Liver (tissue), 8 donors: ENCODE measurements at regions not wholly inside any gene's neighbourhood (a gene's known extent, or its start where the extent isn't known, plus 50 kb on each side); places are given as distances from the start of the nearest gene placed in this dataset.

Experiments used
- DNase-seq: peaks from one replicate; pipeline ENCODE4 v3.0.0-alpha.2; 2017; ENCODE audit warnings: low spot score
- H3K27ac ChIP-seq, 2 donors: one replicate each; pipeline ENCODE4 v1.7.0; 2013; ENCODE audit warnings: inconsistent platforms in 2 of 2, low read length in 2 of 2, control low read depth in 1 of 2, low read depth in 1 of 2, mild to moderate bottlenecking in 1 of 2
- H3K27me3 ChIP-seq, 4 donors: one replicate each; pipeline versions ENCODE4 v1.6.1 to v1.7.0; 2013; ENCODE audit warnings: low read length in 3 of 4, inconsistent platforms in 1 of 4, mild to moderate bottlenecking in 1 of 4, moderate library complexity in 1 of 4; ENCODE audit not compliant: control insufficient read depth in 4 of 4, insufficient read depth in 4 of 4
- H3K36me3 ChIP-seq, 4 donors: one replicate each; pipeline versions ENCODE4 v1.6.1 to v1.7.0; 2013; ENCODE audit warnings: low read length in 3 of 4, mild to moderate bottlenecking in 3 of 4, low read depth in 1 of 4, moderate library complexity in 1 of 4; ENCODE audit not compliant: control insufficient read depth in 4 of 4, insufficient read depth in 3 of 4
- H3K4me1 ChIP-seq, 4 donors: one replicate each; pipeline versions ENCODE4 v1.6.1 to v1.7.0; 2013; ENCODE audit warnings: low read length in 3 of 4, mild to moderate bottlenecking in 3 of 4, moderate library complexity in 1 of 4; ENCODE audit not compliant: control insufficient read depth in 4 of 4, insufficient read depth in 4 of 4
- H3K4me3 ChIP-seq, 3 donors: one replicate each; pipeline versions ENCODE4 v1.6.1 to v1.7.0; 2013; ENCODE audit warnings: low read length in 3 of 3, control low read depth in 1 of 3, low read depth in 1 of 3, mild to moderate bottlenecking in 1 of 3
- H3K9ac ChIP-seq, 2 donors: one replicate each; pipeline ENCODE4 v1.7.0; 2013; ENCODE audit warnings: low read length in 2 of 2, mild to moderate bottlenecking in 2 of 2, moderate library complexity in 2 of 2, control low read depth in 1 of 2, low read depth in 1 of 2
- H3K9me3 ChIP-seq, 4 donors: one replicate each; pipeline versions ENCODE4 v1.6.1 to v1.7.0; 2013; ENCODE audit warnings: low read length in 3 of 4; ENCODE audit not compliant: control insufficient read depth in 4 of 4
- CTCF ChIP-seq: fragments of 150-350 bp; IDR thresholded peaks from 2 replicates; pipeline ENCODE4 v1.5.1; 2017; ENCODE audit warnings: improper control_type of control experiment, low read depth, low read length; ENCODE audit not compliant: missing input control
- EGR1 ChIP-seq, 2 donors: IDR thresholded peaks; 2 replicates each; pipeline ENCODE4 v1.6.1; 2016 to 2018; ENCODE audit warnings: antibody characterized with exemption in 2 of 2, low read depth in 2 of 2
- FOXA1 ChIP-seq: IDR thresholded peaks from 2 replicates; pipeline ENCODE4 v1.6.1; 2016; ENCODE audit warnings: antibody characterized with exemption
- FOXA2 ChIP-seq: IDR thresholded peaks from 2 replicates; pipeline ENCODE4 v1.6.1; 2016; ENCODE audit warnings: antibody characterized with exemption
- GABPA ChIP-seq, 2 donors: IDR thresholded peaks in 1 of 2; conservative IDR thresholded peaks in 1 of 2; 2 replicates each; pipeline ENCODE4 v1.6.1; 2016; ENCODE audit warnings: antibody characterized with exemption in 2 of 2, mild to moderate bottlenecking in 1 of 2, moderate library complexity in 1 of 2
- HNF4A ChIP-seq, 2 donors: conservative IDR thresholded peaks; 2 replicates each; pipeline ENCODE4 v1.6.1; 2016; ENCODE audit warnings: antibody characterized with exemption in 2 of 2, mild to moderate bottlenecking in 2 of 2
- HNF4G ChIP-seq: IDR thresholded peaks from 2 replicates; pipeline ENCODE4 v1.6.1; 2016; ENCODE audit warnings: antibody characterized with exemption
- JUND ChIP-seq, 2 donors: IDR thresholded peaks; 2 replicates each; pipeline ENCODE4 v1.6.1; 2016; ENCODE audit warnings: antibody characterized with exemption in 2 of 2
- NR2F2 ChIP-seq: IDR thresholded peaks from 2 replicates; pipeline ENCODE4 v1.6.1; 2016; ENCODE audit warnings: antibody characterized with exemption
- RAD21 ChIP-seq, 2 donors: IDR thresholded peaks; 2 replicates each; pipeline ENCODE4 v1.6.1; 2016; ENCODE audit warnings: antibody characterized with exemption in 2 of 2, mild to moderate bottlenecking in 2 of 2
- RXRA ChIP-seq, 2 donors: IDR thresholded peaks; 2 replicates each; pipeline ENCODE4 v1.6.1; 2017 to 2018; ENCODE audit warnings: antibody characterized with exemption in 2 of 2, mild to moderate bottlenecking in 1 of 2
- SP1 ChIP-seq: IDR thresholded peaks from 2 replicates; pipeline ENCODE4 v1.6.1; 2018; ENCODE audit warnings: antibody characterized with exemption, mild to moderate bottlenecking
- TAF1 ChIP-seq: conservative IDR thresholded peaks from 2 replicates; pipeline ENCODE4 v1.6.1; 2016; ENCODE audit warnings: antibody characterized with exemption, mild to moderate bottlenecking
- YY1 ChIP-seq: IDR thresholded peaks from 2 replicates; pipeline ENCODE4 v1.6.1; 2016; ENCODE audit warnings: antibody characterized with exemption, mild to moderate bottlenecking
- ZBTB33 ChIP-seq: IDR thresholded peaks from 2 replicates; pipeline ENCODE4 v1.6.1; 2016; ENCODE audit warnings: antibody characterized with exemption
- WGBS: extraction: QIAGEN DNeasy Blood & Tissue Kit; methylation state at CpG from one replicate; pipeline ENCODE4 v1.1.7; 2013; 5-methylcytosine and 5-hydroxymethylcytosine counted together
- TF ChIP-seq, protein P1 (sequence below): IDR thresholded peaks from 2 replicates; pipeline ENCODE4 v1.6.1; 2016; ENCODE audit warnings: antibody characterized with exemption
- TF ChIP-seq, protein P2 (sequence below): IDR thresholded peaks from 2 replicates; pipeline ENCODE4 v1.6.1; 2016; ENCODE audit warnings: antibody characterized with exemption
- TF ChIP-seq, protein P3 (sequence below): IDR thresholded peaks from 2 replicates; pipeline ENCODE4 v1.6.1; 2016; ENCODE audit warnings: antibody characterized with exemption, mild to moderate bottlenecking
- donor health status: healthy.
- donor health status: healthy.
- donor health status: healthy.
- donor health status: healthy.
- donor health status: healthy.

DNA sequence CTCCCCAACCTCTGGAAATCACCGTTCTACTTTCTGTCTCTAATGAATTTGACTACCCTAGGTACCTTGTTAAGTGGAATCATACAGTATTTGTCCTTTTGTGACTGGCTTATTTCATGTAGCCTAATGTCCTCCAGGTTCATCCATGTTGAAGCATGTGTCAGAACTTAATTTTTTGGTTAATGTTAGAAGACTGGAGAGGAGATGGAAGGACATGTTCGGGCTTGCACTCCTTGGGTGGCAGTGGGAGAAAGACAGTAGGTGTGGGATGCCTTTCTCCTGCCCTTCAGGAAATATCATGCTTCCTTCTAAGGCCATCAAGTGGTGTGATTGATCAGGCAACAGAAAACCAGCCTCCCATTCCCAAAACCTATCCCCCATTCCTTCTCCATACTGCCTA is 61.1 kb upstream of the RNF144B start:
- Histone ChIP-seq H3K4me3 (no peak overlapping the region), H3K36me3 (no peaks in the 10 kb centered on the region), H3K4me1 (peaks cover 0 to 16% (median 9%) of the 10 kb centered on the region in 4 donors), H3K27me3 (no peaks in the 10 kb centered on the region), H3K9ac (no peak overlapping the region), H3K27ac (no peak overlapping the region), H3K9me3 (no peaks in the 10 kb centered on the region)
- 83% methylated on average over 2 of the region's 2 CpGs for WGBS
- DNase-seq, result no peak
- no peak for TF ChIP-seq CTCF
- TF ChIP-seq, protein P1, sequence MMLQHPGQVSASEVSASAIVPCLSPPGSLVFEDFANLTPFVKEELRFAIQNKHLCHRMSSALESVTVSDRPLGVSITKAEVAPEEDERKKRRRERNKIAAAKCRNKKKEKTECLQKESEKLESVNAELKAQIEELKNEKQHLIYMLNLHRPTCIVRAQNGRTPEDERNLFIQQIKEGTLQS, result no peak
- no peak for TF ChIP-seq HNF4G
- no peak for TF ChIP-seq JUND (IDR thresholded peaks at IDR 0.05)
- TF ChIP-seq, protein P2, sequence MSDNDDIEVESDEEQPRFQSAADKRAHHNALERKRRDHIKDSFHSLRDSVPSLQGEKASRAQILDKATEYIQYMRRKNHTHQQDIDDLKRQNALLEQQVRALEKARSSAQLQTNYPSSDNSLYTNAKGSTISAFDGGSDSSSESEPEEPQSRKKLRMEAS, result no peak
- no peak for TF ChIP-seq RAD21 (IDR thresholded peaks at IDR 0.05)
- TF ChIP-seq RXRA (IDR thresholded peaks at IDR 0.05), result no peak
- no peak for TF ChIP-seq GABPA (IDR thresholded peaks at IDR 0.05 in 1 of 2, conservative IDR thresholded peaks at IDR 0.05 in 1 of 2)

DNA sequence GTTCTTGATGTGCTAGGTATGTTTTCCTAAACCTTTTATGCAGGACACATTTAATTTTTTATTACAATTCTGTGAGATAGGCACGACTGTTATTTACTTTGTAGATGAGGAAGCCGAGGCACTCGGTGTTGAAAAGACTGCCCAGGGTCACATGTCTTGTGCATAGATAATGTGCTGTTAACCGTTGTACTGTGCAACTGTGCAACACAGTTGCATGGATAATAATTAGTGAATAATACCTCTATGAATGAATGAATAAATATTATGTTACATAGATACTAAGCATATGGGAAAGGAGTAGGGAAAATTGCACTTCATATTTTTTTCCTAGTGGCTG is 60.3 kb upstream of the DEK start:
- no peak for DNase-seq
- Histone ChIP-seq H3K27ac (no peak overlapping the region), H3K9ac (no peak overlapping the region), H3K27me3 (no peaks in the 10 kb centered on the region), H3K4me3 (no peak overlapping the region), H3K4me1 (peaks cover 0 to 16% (median 9%) of the 10 kb centered on the region in 4 donors), H3K9me3 (no peaks in the 10 kb centered on the region), H3K36me3 (no peaks in the 10 kb centered on the region)
- WGBS, result 26% methylated on average over 4 of the region's 4 CpGs
- TF ChIP-seq, protein P1, result no peak
- TF ChIP-seq HNF4A (conservative IDR thresholded peaks at IDR 0.05) (no peak), NR2F2 (no peak), FOXA2 (no peak), ZBTB33 (no peak), TAF1 (no peak), RAD21 (IDR thresholded peaks at IDR 0.05) (no peak), YY1 (no peak), JUND (IDR thresholded peaks at IDR 0.05) (no peak), RXRA (IDR thresholded peaks at IDR 0.05) (no peak), EGR1 (IDR thresholded peaks at IDR 0.05; ENCODE audit: low read depth in 2 of 2) (no peak), HNF4G (no peak), CTCF (no peak), FOXA1 (no peak), GABPA (IDR thresholded peaks at IDR 0.05 in 1 of 2, conservative IDR thresholded peaks at IDR 0.05 in 1 of 2) (no peak), SP1 (no peak)
- TF ChIP-seq, protein P2, result no peak
- TF ChIP-seq, protein P3, sequence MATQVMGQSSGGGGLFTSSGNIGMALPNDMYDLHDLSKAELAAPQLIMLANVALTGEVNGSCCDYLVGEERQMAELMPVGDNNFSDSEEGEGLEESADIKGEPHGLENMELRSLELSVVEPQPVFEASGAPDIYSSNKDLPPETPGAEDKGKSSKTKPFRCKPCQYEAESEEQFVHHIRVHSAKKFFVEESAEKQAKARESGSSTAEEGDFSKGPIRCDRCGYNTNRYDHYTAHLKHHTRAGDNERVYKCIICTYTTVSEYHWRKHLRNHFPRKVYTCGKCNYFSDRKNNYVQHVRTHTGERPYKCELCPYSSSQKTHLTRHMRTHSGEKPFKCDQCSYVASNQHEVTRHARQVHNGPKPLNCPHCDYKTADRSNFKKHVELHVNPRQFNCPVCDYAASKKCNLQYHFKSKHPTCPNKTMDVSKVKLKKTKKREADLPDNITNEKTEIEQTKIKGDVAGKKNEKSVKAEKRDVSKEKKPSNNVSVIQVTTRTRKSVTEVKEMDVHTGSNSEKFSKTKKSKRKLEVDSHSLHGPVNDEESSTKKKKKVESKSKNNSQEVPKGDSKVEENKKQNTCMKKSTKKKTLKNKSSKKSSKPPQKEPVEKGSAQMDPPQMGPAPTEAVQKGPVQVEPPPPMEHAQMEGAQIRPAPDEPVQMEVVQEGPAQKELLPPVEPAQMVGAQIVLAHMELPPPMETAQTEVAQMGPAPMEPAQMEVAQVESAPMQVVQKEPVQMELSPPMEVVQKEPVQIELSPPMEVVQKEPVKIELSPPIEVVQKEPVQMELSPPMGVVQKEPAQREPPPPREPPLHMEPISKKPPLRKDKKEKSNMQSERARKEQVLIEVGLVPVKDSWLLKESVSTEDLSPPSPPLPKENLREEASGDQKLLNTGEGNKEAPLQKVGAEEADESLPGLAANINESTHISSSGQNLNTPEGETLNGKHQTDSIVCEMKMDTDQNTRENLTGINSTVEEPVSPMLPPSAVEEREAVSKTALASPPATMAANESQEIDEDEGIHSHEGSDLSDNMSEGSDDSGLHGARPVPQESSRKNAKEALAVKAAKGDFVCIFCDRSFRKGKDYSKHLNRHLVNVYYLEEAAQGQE, result no peak
